ENCODE measurements at regions not wholly inside any gene's neighbourhood (a gene's known extent, or its start where the extent isn't known, plus 50 kb on each side); places are given as distances from the start of the nearest gene placed in this dataset.

DNA sequence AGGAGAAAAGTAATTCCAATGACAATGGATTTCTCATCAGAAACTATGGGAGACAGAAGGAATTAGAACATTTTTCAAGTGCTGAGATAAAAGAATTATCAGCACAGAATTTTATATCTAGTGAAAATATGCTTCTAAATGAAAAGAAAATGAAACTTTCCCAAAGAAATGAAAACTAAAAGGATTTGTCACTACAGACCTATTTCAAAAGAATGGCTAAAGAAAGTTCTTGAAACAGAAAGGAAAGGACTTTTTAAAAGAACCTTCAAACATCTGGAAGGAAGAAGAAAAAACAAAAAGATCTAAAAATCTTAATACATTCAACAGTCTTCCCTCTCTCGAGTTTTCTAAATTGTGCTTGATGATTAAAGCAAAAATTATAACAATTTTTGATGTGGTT, 255.4 kb downstream of the FAM76B start:
- TF ChIP-seq, protein P1, sequence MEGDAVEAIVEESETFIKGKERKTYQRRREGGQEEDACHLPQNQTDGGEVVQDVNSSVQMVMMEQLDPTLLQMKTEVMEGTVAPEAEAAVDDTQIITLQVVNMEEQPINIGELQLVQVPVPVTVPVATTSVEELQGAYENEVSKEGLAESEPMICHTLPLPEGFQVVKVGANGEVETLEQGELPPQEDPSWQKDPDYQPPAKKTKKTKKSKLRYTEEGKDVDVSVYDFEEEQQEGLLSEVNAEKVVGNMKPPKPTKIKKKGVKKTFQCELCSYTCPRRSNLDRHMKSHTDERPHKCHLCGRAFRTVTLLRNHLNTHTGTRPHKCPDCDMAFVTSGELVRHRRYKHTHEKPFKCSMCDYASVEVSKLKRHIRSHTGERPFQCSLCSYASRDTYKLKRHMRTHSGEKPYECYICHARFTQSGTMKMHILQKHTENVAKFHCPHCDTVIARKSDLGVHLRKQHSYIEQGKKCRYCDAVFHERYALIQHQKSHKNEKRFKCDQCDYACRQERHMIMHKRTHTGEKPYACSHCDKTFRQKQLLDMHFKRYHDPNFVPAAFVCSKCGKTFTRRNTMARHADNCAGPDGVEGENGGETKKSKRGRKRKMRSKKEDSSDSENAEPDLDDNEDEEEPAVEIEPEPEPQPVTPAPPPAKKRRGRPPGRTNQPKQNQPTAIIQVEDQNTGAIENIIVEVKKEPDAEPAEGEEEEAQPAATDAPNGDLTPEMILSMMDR (IDR thresholded peaks at IDR 0.05), result no peak
- TF ChIP-seq POLR2A (IDR thresholded peaks at IDR 0.05), result no peak

Data from lower leg skin (tissue), 3 donors.